Fibroblast of skin of left quadriceps (primary cell): ENCODE measurements at regions not wholly inside any gene's neighbourhood (a gene's known extent, or its start where the extent isn't known, plus 50 kb on each side); places are given as distances from the start of the nearest gene placed in this dataset.

Experiments
- DNase-seq, 2 experiments: peaks; one replicate each; pipeline ENCODE4 v3.0.0-alpha.2; 2013; ENCODE audit warnings: low read depth in 2 of 2

DNA sequence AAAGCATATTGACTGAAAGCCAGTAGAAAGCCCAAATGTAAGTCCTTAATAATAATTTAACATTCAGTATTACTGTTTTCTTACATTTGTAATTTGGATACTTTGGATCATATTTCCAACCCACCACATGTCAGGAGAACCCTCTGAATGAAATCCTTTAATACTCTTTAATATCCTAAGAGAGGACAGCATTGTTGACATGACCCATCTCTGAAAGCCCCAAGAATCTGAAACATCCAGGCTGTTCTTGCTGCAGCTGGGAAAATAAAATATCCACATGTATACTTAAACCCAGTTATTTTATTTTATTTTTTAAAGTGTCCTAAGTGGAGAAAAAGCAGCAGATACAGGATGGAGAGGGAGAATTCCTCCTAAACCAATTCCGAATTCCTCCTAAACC, 130.8 kb upstream of the RIPOR2 start:
- DNase-seq: no peak

DNA sequence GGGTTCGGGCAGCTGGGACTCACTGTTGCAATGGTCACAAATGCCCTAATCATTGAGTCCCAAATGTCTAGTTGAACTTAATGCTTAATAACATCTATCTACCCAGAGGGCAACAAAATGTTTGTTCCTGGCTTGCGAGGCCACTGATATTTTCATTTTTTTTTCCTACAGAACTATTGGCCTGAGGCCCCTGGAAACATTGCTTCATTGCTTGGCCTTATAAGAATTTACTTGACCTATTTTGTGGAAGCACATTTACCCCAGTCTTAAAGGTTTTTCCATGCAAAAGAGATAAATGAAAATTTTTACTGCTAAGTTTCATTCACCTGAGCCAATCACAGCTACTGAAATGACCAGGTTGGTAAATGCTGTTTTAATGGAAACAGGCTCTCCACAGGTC, 133.1 kb upstream of the RIPOR2 start:
- no peak for DNase-seq

DNA sequence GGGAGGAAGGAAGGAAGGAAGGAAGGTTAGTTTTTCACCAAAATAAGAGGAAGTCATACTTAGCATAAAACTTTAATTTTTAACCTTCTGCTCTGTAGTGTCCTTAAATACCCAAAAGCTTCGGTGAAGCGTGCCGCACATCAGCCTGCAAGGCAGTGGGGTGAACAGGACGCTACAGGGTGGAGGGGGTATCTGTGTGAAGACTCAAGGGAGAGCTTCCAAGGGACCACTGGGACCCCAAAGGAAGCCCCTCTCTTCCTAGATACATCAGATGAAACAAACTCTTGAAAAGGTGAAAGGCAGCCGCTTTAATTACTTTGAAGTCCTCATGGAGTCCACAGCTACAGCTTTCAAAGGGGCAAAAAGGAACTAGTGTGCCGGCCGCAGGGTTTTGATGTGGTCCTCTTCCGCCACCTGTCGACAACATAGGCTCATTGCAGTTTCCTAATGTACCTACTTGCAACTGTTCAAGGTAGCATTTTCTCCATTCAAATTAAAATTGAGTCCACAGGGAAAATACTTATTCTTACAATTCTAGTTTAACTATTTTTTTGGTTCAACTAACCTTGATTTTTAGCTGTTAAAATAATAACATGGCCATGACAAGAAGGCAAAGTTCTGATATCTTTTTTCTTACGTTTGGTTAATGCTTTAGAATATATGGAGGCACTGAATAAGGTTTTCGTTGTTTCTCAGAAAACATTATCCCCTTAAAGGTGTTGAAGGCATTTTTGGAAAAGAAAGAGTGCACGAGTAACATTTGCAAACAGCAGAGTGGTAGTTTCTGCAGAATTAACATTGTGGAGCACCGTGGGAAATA, 135.0 kb upstream of the RIPOR2 start:
- peak; percentile 55 to 64 for DNase-seq

DNA sequence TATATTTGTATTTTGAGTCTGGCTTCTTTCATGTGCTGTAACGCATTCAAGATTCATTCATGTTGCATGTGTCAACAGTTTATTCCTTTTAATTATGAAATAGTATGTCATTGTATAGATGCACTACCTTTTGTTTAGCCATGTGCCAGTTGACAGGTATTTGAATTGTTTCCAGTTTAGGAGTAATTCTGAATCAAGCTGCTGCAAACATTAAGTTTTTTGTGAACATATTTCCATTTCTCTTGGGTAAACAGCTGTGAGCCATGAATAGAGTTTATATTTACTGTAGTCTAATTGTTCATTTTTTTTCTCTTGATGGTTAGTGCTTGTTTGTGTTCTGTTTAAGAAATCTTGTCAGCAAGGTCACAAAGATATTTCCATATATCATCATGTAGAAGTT, 142.4 kb upstream of the RIPOR2 start:
- DNase-seq: no peak

DNA sequence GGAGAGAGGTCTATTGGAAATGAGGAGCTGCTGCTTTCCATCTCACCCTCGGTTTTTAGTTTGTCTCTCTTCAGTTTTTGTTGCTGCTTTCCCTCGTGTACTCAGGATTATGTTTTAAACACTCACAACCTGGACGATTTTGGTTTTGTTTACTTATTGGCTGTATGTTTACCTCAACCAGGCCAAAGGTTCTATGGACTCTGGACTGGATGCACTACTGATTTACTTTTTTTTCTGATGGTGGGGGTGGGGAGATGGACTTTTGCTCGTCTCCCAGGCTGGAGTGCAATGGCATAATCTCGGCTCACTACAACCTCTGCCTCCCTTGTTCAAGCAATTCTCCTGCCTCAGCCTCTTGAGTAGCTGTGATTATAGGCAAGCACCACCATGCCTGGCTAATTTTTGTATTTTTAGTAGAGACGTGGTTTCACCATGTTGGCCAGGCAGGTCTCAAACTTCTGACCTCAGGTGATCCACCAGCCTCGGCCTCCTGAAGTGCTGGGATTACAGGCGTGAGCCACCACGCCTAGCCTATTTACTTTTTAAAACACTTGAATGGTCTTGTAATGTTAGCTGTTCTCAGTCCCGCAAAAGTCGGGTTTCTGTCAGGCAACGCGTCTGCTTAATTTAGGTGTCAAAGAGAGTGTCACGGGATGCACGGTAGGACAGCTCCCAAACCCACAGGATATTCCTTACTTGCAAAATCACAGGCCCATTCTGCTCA, 148.2 kb upstream of the RIPOR2 start:
- DNase-seq: no peak

DNA sequence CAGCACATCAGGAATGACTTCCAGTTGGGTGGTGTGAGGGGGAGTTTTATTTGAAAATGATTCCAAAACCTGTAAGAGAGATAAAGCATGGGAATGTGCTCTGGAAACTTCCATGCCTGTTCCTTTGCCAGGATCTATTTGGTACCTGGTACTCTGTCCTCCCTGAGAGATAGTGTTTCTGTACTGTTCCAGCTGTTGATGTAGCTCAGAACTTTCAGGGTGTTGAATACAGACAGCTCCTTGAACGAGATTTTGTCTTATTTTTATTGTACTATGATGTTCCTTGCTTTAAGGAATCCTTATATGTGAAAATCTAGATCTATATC, 148.7 kb upstream of the RIPOR2 start:
- DNase-seq: no peak

DNA sequence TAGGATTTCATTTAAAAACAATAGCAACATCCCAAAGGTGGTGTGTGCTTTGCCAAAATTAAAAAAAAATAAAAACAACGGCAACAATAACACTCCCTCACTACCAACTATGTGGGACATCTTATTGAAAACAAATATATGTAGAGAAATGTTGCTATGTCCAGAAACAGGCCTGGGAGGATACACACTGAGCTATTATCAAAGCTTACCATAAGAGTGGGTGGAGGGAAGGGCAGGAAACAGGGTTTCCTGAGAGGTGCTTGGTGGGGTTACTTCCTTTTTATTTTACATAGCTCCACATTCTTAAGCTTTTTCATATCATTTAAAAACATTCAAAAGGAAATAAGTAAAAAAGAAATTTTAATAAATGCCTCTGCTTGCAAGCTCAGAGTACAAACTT, 150.0 kb upstream of the RIPOR2 start:
- no peak for DNase-seq

DNA sequence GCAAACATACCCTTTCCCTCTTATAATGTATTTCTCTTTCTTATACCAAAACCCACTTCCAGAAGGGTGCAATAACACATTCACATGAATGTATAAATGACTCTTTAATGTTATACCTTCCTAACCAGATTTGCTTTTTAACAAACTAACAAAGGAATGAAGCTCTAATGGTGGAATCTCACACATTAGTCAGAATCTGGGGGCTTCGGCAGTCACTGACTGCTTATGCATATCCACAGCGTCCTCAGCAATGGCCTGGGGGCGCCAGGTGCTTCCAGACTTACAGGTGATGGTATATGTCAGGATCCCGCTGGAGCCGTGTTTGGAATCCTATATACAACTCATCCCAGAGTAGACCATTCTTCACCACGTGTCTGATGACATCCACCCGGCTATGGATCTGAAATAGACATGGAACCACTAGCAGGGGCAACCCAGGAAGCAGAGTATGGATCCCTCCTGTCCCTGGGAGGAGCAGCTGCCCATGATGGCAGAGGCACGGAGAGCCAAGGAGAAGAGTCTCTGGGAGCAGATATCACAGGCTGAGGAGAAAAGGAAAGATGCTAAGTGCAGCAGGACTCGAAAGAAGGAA, 150.8 kb upstream of the RIPOR2 start:
- no peak for DNase-seq

DNA sequence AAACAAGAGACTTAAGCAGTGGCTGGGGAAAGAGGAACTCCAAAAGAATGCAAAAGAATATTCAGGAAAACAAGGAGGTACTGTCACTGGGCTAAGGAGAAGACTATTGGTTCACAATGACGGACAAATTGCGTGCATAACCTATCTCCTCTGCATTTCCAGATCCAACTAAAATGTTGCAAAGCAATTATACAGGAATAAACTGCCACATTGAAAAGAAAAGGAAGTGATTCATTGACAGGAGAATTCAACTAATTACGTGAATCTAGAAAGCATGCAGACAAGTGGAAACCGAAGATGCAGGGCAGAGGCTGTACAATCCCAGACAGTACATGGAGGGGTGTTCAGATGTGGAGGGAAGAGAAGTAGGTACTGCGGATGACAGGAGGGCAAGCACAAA, 152.8 kb upstream of the RIPOR2 start:
- DNase-seq: peak in 1 of 2 experiments; percentile 23

DNA sequence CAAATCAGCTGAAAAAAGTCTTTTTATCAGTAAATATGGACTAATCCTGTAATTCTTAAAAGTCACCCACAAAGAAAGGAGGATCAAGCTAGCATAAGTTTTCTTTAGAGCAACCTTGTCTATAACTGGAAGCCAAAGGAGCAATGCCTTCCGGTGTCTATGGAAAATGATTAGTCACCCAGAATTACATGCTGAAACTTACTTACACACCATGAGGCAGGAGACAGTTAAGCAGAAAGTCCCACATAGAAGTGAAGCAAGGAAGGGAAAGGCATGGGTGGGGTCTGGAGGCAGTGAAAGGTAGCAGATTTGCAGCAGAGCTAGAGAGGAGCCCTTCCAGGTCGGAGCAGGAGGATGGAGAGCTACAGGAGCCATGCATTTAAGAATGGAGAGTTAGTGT, 153.7 kb upstream of the RIPOR2 start:
- no peak for DNase-seq

DNA sequence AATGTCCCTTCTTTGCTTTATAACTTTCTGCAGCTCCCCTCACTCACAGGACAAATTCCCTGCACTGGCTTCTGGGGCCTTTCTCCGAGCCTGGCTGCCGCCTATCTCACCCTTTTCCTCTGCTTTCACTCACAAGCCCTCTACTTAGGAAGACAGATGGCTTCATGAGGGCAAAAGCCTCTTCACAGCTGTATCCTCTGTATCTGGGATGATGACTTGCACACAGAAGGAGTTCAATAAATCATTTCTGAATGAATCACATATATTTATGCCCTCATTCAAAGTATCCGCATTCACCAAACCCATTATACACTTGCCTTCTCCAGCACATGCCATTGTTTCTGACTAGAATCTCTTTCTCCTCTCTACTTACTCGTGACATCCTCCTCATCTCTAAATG, 159.0 kb upstream of the RIPOR2 start:
- no peak for DNase-seq

DNA sequence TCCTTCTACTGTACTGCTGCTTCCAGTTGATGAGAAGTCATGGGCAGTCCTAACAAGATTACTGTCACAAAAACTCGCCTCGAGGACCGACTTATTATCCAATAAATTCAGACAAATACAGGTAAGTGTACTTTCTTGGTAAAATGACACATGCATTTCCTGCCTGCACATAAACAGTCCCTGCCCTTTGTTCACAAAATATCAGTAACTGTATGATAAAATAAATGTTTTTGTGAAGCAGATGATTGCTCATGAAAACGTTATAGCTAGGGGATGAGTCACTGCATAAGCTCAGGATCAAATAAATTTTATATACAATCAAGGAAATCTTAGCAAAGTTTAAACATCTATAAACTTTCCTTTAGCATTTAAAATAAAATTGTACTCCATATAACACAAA, 164.5 kb upstream of the RIPOR2 start:
- DNase-seq: no peak

DNA sequence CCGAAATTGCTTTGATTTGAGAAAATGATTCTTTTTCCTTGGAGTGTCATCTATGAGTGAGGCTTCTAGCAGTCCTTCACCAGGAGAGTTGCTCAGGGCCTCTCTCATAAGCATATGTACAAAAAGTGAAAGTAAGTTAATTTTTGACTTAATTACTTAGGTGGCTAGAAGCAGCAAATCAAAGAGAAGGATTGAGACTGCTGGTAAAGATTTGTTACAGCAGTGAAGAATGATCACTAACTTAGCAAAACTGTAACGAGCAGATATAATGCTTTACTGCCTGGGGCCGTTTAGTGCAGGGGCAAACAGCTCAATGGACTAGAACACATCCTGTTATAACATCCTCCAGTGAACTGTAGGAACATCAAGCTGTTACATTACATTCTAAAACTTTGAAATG, 167.8 kb upstream of the RIPOR2 start:
- no peak for DNase-seq

DNA sequence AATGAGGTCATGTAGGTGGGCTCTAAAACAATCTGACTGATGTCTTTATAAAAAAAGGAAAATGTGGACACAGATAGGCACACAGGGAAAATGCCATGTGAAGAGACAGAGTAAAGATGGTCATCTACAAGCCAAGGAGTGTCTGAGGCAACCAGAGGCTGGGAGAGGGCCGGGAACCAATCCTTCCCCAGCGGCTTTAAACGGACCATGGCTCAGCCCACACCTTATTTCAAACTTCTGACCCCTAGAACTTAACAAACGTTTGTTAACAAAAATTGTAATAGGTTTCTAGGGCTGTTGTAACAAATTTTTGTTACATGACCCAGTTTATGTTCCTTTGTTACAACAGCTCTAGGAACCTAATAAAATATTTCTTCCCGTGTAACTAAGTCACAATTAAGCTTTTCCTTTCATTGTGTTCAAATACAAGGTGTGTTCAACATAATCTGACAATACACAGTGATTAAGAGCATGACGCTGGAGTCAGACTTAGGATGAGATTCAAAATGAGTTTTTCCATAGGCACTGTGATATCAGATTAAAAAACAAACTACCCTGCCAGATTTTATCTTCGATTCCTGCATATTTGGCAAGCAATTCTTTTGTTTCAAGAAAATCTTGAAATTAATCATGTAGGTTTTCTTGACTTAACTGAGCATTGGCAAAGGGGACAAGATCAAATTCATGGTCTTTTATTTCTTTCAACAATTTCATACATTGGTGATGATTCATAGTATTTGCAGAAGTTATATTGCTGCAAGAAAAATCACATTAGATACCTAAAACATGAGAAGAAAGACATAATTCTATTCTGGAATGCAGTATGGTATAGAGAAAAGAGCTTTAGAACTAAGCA, 169.5 kb upstream of the RIPOR2 start:
- peak in 1 of 2 experiments; percentile 3 for DNase-seq

DNA sequence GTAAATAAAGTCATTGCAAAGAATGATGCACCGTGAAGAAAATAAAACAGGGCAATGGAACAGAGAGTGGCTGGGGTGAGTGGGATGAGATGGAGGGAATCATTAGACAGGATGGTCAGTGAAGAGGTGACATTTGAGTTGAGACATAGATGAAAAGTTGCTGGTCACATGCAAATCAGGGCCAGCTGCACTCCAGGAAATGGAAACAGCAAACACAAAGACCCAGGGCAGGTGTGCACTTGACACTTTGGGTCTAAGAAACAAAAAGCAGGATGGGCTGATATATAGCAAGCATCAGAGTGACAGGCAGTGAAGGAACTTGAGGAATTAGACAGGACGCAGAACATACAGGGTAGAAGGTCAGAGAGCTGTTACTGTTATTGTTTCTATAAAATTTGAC, 171.5 kb upstream of the RIPOR2 start:
- no peak for DNase-seq

DNA sequence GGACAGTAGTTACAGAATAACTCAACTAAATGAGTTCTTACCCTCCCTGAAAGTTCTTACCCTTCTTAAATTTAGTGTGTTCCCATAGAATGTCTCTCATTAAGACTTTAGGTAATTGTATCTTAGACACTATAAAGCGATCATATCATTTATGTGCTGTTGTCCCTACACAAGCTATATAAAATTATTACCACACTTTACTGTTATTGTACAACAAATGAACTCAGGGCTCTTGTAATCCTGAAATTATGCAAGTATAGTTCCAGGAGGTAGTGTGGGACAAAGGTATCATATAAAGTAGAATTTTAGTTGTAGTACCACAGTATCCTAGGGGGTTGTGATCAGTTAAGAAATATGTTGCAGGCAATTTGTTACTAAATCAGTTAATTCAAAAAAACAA, 167.4 kb upstream of the CARMIL1 start:
- DNase-seq: no peak

DNA sequence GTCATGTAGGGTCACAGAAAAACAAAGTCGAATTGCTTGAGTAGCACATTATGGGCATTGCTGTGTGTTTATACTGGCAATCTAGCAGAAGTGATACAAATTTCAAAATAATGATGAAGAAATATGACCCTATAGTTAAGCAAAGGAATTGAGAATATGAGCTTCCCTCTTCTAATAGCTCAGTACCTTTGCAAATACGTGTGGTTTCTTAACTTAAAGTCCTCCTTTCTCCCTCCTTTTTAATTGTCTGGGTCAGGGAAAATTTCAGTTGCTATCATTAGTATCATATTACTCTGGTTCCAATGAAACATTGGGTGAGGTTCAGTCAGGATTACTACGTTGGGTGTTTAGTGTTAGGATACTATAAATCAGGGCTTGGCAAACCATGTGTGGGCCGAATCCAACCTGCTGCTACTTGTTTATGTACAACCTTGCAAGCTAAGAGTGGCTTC, 166.8 kb upstream of the CARMIL1 start:
- DNase-seq: no peak

DNA sequence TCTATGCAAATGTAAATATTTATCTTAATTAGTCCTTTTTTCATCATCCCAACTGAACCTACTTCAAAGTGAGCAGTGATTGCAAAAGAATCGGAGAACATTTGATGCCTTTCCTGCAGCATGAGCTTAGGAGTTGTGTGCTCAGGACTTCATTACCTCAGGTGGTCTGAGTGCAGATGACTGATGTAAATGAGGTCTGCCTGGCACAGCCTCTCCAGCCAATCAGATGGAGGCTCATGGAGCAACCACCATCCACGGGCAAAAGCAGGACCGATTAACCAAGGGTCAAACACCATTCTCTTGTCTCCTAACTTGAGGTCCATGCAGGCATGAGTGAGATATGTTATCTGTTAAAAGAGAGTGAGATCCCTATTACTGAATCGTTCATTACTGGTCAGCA, 165.7 kb upstream of the CARMIL1 start:
- DNase-seq: no peak

DNA sequence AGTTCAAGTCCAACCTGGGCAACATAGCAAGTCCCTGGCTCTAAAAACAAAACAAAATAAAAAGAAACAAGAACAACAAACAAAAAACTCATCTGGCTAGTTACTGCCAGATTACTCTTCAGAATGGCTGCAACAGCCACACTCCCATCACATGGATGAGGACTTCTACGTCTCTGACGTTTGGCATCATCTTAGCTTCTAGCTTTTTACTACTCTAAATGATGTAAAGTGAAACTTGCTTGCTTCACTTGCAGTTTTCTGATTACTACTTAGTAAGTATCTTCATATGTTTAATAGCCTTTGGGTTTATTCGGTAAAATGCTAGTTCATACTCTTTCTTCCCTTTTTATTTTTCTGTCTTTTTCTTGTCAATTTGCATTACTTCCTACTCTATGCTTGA, 161.1 kb upstream of the CARMIL1 start:
- DNase-seq: no peak

DNA sequence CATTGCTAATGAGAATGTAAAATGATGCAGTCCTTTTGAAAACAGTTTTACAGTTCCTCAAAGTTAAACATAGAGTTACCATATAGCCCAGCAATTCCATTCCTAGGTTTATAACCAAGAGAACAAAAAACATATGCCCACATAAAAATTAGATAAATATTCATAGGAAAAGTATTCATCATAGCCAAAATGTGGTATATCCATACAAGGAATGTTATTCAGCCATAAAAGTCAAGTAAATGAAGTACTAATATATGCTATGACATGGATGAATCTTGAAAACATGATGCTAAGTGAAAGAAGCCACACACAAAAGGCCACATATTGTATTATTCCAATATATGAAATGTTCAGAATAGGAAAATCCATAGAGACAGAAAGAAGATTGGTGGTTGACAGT, 158.0 kb upstream of the CARMIL1 start:
- DNase-seq: no peak

DNA sequence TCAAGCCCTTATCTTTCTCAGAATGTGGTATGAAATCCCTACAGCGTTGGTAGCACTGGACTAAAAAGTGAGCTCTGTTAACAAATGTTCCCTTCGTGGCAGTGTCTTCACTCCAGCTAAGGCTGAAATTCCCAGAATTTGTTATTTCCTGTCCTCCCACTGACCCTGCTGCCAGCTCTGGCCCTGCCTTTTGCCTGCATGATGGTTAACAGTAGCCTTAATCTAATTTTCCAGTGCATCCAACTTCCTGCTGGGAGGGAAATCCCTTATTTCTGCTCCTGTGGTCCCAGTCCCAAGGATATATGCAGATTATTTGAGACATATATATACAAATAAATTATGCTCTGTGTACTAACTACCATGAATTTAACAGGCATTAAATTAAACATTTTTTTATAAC, 157.2 kb upstream of the CARMIL1 start:
- DNase-seq: no peak

DNA sequence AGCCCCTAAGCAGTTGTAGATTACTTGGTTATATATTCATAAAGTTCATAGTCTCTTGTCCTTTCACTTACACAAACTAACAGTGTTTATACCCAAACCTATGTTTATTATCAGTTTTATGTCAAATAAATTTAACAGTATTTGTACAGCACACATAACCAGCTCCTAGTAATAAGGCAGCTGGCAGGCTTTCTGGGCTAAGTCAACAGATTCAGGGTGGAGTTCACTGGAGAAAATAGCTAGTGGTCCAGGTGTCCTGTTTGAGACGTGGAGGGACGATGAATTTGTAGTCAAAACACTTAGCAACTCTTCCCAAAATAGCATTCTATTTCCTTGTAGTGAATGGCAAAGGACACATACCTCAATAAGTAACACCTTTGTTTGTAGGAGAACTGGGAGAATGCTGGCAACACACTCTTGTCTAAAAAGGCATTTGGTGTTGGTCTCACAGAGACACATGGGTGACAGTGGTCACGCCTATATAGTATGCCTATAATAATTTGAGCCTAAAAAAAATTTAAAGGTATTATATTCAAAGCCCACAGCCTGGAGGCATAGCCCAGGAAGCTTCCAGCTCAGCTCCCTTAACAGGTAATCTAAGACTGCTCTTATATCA, 156.4 kb upstream of the CARMIL1 start:
- no peak for DNase-seq
